ENCODE measurements at regions not wholly inside any gene's neighbourhood (a gene's known extent, or its start where the extent isn't known, plus 50 kb on each side); places are given as distances from the start of the nearest gene placed in this dataset.

DNA sequence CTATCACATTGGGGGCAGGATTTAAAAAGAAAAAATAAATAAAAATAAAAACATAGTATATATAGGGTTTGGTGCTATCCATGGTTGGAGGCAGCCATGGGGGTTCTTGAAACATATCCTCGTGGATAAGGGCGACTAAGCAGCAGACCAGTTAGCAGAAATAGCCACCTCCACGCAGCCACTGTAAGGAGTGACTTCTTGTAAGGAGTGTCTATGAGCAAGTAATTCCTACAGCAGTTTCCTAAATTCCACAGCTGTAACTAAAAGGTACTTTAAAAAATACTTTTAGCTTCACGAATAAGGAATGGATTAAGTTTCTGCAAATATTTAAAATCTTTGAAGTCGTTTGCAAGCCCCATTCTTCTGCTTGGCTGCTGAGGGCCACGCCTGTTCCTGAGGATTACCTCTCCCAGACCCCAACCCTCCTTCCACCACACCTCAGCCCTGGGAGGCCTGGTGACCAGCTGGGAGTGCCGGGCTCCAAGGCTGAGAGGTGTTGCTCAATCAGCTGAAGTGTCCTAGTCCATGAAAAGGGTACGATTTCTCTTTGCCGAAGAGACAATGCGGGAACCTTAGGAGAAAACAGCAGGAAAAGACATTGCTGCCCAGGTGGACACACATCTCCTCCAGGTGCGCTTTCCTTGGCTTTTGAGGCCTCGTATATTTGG lies 115.3 kb downstream of the ADSS2 start:
- no peak overlapping the region for H3K4me3 ChIP-seq (ENCODE audit: low read depth, low read length)
- TF ChIP-seq WT1 (tag by site-specific recombination; IDR thresholded peaks at IDR 0.05), result no peak
- TF ChIP-seq ZNF354C (tag by site-specific recombination; IDR thresholded peaks at IDR 0.05; ENCODE audit: borderline replicate concordance, low read depth), result no peak
- TF ChIP-seq, protein P1, sequence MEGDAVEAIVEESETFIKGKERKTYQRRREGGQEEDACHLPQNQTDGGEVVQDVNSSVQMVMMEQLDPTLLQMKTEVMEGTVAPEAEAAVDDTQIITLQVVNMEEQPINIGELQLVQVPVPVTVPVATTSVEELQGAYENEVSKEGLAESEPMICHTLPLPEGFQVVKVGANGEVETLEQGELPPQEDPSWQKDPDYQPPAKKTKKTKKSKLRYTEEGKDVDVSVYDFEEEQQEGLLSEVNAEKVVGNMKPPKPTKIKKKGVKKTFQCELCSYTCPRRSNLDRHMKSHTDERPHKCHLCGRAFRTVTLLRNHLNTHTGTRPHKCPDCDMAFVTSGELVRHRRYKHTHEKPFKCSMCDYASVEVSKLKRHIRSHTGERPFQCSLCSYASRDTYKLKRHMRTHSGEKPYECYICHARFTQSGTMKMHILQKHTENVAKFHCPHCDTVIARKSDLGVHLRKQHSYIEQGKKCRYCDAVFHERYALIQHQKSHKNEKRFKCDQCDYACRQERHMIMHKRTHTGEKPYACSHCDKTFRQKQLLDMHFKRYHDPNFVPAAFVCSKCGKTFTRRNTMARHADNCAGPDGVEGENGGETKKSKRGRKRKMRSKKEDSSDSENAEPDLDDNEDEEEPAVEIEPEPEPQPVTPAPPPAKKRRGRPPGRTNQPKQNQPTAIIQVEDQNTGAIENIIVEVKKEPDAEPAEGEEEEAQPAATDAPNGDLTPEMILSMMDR (tag by site-specific recombination; IDR thresholded peaks at IDR 0.05), result no peak
- TF ChIP-seq ZNF624 (tag by site-specific recombination; IDR thresholded peaks at IDR 0.05), result no peak
- TF ChIP-seq ZNF549 (tag by site-specific recombination; IDR thresholded peaks at IDR 0.05), result no peak
- TF ChIP-seq SP2 (tag by site-specific recombination; IDR thresholded peaks at IDR 0.05), result no peak
- no peak for TF ChIP-seq ZNF335 (tag by site-specific recombination; conservative IDR thresholded peaks at IDR 0.05)
- TF ChIP-seq, protein P2, sequence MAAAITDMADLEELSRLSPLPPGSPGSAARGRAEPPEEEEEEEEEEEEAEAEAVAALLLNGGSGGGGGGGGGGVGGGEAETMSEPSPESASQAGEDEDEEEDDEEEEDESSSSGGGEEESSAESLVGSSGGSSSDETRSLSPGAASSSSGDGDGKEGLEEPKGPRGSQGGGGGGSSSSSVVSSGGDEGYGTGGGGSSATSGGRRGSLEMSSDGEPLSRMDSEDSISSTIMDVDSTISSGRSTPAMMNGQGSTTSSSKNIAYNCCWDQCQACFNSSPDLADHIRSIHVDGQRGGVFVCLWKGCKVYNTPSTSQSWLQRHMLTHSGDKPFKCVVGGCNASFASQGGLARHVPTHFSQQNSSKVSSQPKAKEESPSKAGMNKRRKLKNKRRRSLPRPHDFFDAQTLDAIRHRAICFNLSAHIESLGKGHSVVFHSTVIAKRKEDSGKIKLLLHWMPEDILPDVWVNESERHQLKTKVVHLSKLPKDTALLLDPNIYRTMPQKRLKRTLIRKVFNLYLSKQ (tag by site-specific recombination; IDR thresholded peaks at IDR 0.05; ENCODE audit: borderline replicate concordance), result no peak
- no peak for TF ChIP-seq GLI4 (tag by site-specific recombination; IDR thresholded peaks at IDR 0.05)
- ChIA-PET CTCF (no interaction called here), POLR2A (interaction anchor here (0.5 kb wide), 1 partner anchor 109 kb away, joined by 3 read pairs; no protein-coding TSS in a partner anchor)
- H3K4me1 ChIP-seq (ENCODE audit: control insufficient read depth, insufficient read depth, low read length), result no peaks in the 10 kb centered on the region
- no peak overlapping the region for H3K27ac ChIP-seq (ENCODE audit: extremely low read depth, low read depth, low read length)
- no peaks in the 10 kb centered on the region for H3K9me3 ChIP-seq (ENCODE audit: control insufficient read depth, insufficient read depth, low read depth, low read length)
- H3K36me3 ChIP-seq (ENCODE audit: control insufficient read depth in 2 of 2, insufficient read depth in 1 of 2, low read length in 2 of 2), result no peaks in the 10 kb centered on the region

DNA sequence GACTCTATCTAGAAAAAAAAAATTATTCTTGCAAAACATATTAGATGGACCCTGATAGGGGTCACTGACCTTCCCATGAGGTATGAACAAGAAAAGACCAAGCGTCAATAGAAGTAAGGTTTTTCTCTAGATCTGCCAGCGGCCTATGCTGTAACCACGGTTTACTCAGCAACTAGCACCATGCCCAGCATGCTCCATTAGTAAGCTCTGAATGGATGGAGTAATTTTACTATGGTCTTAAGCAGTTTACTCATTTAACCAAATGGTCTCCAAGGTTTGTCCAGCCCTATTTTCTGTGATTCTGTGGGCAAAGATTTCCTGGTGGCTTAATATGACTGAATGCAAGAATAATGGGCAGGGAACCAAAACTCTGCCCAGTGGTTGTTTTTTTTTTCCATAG lies 113.9 kb downstream of the ADSS2 start:
- no peak for TF ChIP-seq ZNF561 (tag by site-specific recombination; IDR thresholded peaks at IDR 0.05; ENCODE audit: borderline replicate concordance)
- TF ChIP-seq, protein P3, sequence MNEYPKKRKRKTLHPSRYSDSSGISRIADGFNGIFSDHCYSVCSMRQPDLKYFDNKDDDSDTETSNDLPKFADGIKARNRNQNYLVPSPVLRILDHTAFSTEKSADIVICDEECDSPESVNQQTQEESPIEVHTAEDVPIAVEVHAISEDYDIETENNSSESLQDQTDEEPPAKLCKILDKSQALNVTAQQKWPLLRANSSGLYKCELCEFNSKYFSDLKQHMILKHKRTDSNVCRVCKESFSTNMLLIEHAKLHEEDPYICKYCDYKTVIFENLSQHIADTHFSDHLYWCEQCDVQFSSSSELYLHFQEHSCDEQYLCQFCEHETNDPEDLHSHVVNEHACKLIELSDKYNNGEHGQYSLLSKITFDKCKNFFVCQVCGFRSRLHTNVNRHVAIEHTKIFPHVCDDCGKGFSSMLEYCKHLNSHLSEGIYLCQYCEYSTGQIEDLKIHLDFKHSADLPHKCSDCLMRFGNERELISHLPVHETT (tag by site-specific recombination; IDR thresholded peaks at IDR 0.05), result no peak
- no peak for TF ChIP-seq GLI4 (tag by site-specific recombination; IDR thresholded peaks at IDR 0.05)
- TF ChIP-seq ZFP37 (tag by site-specific recombination; IDR thresholded peaks at IDR 0.05), result no peak
- CTCF ChIA-PET, result no interaction called here
- POLR2A ChIA-PET, result no interaction called here
- Histone ChIP-seq H3K27ac (ENCODE audit: extremely low read depth, low read depth, low read length) (no peak overlapping the region), H3K36me3 (ENCODE audit: control insufficient read depth in 2 of 2, insufficient read depth in 1 of 2, low read length in 2 of 2) (no peaks in the 10 kb centered on the region), H3K9me3 (ENCODE audit: control insufficient read depth, insufficient read depth, low read depth, low read length) (no peaks in the 10 kb centered on the region), H3K4me1 (ENCODE audit: control insufficient read depth, insufficient read depth, low read length) (no peaks in the 10 kb centered on the region), H3K4me3 (ENCODE audit: low read depth, low read length) (no peak overlapping the region)

DNA sequence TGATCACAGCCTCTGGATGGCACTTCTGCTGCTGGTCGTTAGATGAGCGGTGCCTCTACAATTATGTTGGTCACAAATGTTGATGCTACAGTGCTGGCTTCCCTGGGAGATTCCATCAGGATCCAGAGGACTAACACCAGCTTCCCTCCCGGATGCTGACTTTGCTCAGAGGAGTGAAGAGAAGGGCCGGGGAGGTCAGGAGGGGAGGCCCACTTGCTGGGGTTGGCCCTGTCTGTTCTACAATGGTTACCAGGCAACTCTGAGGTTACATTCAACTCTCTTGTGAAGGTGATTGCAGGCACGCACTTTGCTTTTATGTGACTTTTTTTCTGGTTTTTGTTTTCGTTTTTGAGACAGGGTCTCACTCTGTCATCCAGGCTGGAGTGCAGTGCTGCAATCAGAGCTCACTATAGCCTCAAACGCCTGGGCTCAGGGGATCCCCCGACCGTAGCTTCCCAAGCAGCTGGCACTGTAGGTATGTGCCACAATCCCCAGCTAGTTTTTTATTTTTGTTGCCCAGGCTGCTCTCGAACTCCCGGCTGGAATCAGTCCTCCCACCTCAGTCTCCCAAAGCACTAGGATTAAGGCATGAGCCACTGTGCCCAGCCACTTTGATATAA lies 112.5 kb downstream of the ADSS2 start:
- Histone ChIP-seq H3K9me3 (ENCODE audit: control insufficient read depth, insufficient read depth, low read depth, low read length) (no peaks in the 10 kb centered on the region), H3K4me3 (ENCODE audit: low read depth, low read length) (no peak overlapping the region), H3K4me1 (ENCODE audit: control insufficient read depth, insufficient read depth, low read length) (no peaks in the 10 kb centered on the region), H3K36me3 (ENCODE audit: control insufficient read depth in 2 of 2, insufficient read depth in 1 of 2, low read length in 2 of 2) (no peaks in the 10 kb centered on the region), H3K27ac (ENCODE audit: extremely low read depth, low read depth, low read length) (no peak overlapping the region)
- CTCF ChIA-PET, result no interaction called here
- POLR2A ChIA-PET, result no interaction called here
- TF ChIP-seq, protein P4, sequence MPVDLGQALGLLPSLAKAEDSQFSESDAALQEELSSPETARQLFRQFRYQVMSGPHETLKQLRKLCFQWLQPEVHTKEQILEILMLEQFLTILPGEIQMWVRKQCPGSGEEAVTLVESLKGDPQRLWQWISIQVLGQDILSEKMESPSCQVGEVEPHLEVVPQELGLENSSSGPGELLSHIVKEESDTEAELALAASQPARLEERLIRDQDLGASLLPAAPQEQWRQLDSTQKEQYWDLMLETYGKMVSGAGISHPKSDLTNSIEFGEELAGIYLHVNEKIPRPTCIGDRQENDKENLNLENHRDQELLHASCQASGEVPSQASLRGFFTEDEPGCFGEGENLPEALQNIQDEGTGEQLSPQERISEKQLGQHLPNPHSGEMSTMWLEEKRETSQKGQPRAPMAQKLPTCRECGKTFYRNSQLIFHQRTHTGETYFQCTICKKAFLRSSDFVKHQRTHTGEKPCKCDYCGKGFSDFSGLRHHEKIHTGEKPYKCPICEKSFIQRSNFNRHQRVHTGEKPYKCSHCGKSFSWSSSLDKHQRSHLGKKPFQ (tag by site-specific recombination; IDR thresholded peaks at IDR 0.05), result no peak
- TF ChIP-seq REPIN1 (tag by site-specific recombination; IDR thresholded peaks at IDR 0.05; ENCODE audit: low read depth), result no peak
- TF ChIP-seq FEZF1 (tag by site-specific recombination; IDR thresholded peaks at IDR 0.05), result no peak
- TF ChIP-seq, protein P5, sequence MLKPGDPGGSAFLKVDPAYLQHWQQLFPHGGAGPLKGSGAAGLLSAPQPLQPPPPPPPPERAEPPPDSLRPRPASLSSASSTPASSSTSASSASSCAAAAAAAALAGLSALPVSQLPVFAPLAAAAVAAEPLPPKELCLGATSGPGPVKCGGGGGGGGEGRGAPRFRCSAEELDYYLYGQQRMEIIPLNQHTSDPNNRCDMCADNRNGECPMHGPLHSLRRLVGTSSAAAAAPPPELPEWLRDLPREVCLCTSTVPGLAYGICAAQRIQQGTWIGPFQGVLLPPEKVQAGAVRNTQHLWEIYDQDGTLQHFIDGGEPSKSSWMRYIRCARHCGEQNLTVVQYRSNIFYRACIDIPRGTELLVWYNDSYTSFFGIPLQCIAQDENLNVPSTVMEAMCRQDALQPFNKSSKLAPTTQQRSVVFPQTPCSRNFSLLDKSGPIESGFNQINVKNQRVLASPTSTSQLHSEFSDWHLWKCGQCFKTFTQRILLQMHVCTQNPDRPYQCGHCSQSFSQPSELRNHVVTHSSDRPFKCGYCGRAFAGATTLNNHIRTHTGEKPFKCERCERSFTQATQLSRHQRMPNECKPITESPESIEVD (tag by site-specific recombination; IDR thresholded peaks at IDR 0.05), result no peak
- TF ChIP-seq, protein P6, sequence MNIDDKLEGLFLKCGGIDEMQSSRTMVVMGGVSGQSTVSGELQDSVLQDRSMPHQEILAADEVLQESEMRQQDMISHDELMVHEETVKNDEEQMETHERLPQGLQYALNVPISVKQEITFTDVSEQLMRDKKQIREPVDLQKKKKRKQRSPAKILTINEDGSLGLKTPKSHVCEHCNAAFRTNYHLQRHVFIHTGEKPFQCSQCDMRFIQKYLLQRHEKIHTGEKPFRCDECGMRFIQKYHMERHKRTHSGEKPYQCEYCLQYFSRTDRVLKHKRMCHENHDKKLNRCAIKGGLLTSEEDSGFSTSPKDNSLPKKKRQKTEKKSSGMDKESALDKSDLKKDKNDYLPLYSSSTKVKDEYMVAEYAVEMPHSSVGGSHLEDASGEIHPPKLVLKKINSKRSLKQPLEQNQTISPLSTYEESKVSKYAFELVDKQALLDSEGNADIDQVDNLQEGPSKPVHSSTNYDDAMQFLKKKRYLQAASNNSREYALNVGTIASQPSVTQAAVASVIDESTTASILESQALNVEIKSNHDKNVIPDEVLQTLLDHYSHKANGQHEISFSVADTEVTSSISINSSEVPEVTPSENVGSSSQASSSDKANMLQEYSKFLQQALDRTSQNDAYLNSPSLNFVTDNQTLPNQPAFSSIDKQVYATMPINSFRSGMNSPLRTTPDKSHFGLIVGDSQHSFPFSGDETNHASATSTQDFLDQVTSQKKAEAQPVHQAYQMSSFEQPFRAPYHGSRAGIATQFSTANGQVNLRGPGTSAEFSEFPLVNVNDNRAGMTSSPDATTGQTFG (tag by site-specific recombination; IDR thresholded peaks at IDR 0.05; ENCODE audit: borderline replicate concordance), result no peak
- TF ChIP-seq ZBTB21 (tag by site-specific recombination; IDR thresholded peaks at IDR 0.05), result no peak
- no peak for TF ChIP-seq ZNF664 (tag by site-specific recombination; IDR thresholded peaks at IDR 0.05)
- TF ChIP-seq ZNF768 (tag by site-specific recombination; IDR thresholded peaks at IDR 0.05), result no peak
